ENCODE measurements at regions not wholly inside any gene's neighbourhood (a gene's known extent, or its start where the extent isn't known, plus 50 kb on each side); places are given as distances from the start of the nearest gene placed in this dataset.

GRCh38 chr12:42963988-42964387 is 374.4 kb upstream of the PRICKLE1 start:
- DNase-seq (ENCODE audit: low spot score), result no peak

GRCh38 chr12:42962384-42962783 is 372.8 kb upstream of the PRICKLE1 start:
- DNase-seq (ENCODE audit: low spot score), result no peak

- no peak for DNase-seq (ENCODE audit: low spot score)
Observed at GRCh38 chr12:42961395-42961794, 371.8 kb upstream of the PRICKLE1 start.

DNA sequence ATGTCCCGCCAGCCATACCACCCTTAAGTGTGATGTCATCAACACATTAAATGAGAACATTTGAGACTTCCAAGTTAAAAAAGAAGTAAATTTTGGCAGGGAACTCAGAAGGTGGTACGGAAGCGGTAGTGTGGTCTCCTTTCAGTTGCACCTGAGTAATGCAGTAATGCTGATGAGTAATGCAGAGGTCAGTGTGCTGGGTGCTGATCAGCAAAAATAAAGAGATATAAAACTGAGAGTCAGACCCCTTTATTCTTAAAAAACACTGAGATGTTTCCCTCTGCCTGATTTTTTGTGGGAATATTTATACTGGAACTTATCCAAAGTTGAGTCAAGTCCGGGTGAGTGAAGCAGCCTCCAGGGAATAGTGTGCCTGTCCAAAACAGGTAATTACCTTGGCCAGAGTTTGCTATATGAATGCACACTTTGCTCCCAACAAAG is 370.6 kb upstream of the PRICKLE1 start:
- DNase-seq (ENCODE audit: low spot score), result no peak

DNA sequence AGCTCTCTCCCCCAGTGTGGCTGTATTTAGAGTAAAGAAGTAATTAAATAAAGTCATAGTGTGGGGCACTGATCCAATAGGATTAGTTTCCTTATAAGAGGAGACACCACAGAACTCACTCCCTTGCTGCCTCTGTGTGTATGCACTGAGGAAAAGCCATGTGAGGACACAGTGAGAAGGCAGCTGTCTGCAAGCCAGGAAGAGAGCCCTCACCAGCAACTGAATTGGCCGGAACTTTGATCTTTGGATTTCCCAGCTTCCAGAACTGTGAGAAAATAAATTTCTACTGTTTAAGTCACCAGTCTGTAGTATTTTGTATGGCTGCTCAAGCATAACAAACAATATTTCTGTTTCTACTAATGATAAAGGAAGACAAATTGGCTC is 368.7 kb upstream of the PRICKLE1 start:
- DNase-seq (ENCODE audit: low spot score), result no peak

GRCh38 chr12:42957561-42958290 is 368.2 kb upstream of the PRICKLE1 start:
- no peak for DNase-seq (ENCODE audit: low spot score)

DNA sequence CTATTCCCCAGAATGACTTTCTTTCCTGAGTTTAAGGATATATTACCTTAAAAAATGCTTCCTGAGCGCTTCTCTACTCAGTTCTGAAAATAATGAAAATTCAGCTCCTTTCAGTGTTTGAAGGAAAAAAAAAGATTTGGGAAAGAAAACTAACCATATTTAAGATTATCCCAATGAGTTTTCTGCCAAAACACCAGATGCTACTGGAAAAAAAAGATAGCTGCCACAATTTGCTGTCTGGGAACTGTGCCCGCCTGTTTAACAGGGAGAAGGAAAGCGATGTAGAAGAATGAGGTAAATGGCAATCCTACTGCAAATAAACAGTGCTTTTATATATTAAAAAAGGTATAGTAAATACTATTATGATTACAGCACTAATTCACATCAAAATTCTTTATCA is 367.6 kb upstream of the PRICKLE1 start:
- no peak for DNase-seq (ENCODE audit: low spot score)

DNA sequence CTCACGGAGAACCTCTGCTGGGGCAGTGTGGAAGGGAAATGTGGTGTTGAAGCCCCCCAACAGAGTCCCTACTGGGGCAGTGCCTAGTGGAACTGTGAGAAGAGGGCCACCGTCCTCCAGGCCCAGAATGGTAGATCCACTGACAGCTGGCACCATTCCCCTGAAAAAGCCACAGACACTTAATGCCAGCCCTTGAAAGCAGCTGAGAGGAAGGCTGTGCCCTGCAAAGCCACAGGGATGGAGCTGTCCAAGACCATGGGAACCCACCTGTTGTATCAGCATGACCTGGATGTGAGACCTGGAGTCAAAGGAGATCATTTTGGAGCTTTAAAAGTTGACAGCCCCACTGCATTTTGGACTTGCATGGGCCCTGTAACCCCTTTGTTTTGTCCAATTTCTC is 363.5 kb upstream of the PRICKLE1 start:
- no peak for DNase-seq (ENCODE audit: low spot score)

GRCh38 chr12:42946871-42947381 is 357.4 kb upstream of the PRICKLE1 start:
- no peak for DNase-seq (ENCODE audit: low spot score)

DNA sequence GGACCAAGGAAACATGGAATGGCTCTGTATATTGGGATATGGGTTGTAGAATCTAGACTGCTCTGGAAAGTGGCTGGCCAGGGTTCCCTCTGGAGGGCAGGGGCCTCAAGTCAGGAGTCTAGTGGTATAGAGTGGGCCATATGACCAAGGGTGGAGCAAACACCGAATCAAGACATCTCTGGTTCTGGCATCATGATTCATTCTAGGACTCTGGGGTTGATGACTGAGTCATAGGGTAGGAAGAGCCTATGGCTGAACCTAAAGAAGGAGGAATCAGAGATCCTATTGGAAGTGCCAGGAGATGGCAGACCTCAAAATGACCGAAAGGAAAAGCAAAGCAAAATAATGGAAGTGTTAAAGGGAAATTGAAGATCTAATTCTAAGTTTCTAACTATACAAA is 356.4 kb upstream of the PRICKLE1 start:
- no peak for DNase-seq (ENCODE audit: low spot score)

- no peak for DNase-seq (ENCODE audit: low spot score)
Observed at GRCh38 chr12:42944516-42944915, 355.0 kb upstream of the PRICKLE1 start.

- DNase-seq (ENCODE audit: low spot score), result no peak
Observed at GRCh38 chr12:42936991-42937390, 347.4 kb upstream of the PRICKLE1 start.

GRCh38 chr12:42936260-42936659 is 346.7 kb upstream of the PRICKLE1 start:
- no peak for DNase-seq (ENCODE audit: low spot score)

DNA sequence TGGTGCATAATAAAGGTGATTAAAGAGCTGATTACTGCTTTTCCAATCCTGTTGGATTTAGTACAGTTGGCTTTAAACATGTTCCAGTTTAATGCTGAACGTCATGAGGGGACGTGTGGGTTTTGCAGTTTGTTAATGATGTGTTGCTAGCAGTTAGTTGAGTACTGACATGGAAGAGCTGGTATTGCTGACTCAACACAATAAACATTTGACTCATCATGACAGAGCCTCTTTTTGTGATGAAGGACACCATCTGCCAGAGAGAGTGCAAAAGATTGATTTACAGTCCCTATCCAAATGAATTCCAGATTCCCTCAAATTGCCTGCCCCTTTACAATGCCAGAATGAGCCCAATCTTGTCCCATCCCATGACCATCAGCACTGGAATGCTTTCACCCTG is 346.2 kb upstream of the PRICKLE1 start:
- DNase-seq (ENCODE audit: low spot score), result no peak

DNA sequence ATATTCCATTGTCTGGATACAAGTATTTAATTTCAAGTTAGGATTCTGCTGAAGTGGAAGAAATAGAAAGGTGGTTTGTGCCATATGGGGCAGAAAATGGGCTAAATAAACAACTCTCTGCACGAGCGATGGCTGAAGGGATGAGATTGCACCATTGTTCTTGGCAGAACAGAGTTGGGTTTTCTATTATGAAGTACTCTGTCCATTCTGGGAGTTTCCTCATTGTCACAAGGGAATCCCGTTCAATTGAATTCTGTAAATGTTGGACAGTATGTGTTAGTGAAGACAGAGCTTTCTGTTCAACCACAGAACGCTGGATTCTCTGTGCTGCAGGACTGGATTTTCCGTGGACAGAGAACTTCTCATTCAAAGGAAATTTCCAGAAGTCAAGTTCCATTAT is 345.5 kb upstream of the PRICKLE1 start:
- no peak for DNase-seq (ENCODE audit: low spot score)

DNA sequence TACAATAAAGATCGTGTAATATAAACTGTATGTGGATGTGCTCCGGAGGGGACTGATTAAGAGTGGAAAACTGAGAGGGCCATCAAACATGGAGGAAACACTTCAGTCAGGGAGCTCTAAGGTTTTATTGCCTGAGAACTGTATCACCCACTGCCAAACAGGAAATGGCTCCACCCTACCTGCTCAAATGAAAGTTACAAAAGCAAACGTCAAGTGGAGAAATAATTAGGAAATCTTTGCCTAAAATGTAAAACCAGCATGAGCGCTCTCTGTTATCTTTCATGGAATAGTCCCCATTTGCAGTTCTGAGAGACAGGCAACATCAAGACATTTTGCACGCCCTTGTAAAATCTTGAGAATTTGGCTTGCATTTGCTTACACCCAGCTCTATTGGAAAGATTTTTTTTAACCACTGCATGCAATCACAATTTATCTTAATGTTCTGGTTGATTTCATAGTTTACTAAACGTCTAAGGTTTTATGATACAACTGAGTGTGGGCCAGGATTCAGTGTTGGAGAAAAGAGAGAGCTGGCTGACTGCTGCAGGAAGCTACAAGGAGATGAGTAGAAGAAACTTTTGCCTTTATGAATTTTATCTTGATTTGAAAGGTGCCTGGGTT is 344.0 kb upstream of the PRICKLE1 start:
- DNase-seq (ENCODE audit: low spot score), result no peak

- no peak for DNase-seq (ENCODE audit: low spot score)
Observed at GRCh38 chr12:42932936-42933335, 343.4 kb upstream of the PRICKLE1 start.

- no peak for DNase-seq (ENCODE audit: low spot score)
Observed at GRCh38 chr12:42926232-42926631, 336.7 kb upstream of the PRICKLE1 start.

DNA sequence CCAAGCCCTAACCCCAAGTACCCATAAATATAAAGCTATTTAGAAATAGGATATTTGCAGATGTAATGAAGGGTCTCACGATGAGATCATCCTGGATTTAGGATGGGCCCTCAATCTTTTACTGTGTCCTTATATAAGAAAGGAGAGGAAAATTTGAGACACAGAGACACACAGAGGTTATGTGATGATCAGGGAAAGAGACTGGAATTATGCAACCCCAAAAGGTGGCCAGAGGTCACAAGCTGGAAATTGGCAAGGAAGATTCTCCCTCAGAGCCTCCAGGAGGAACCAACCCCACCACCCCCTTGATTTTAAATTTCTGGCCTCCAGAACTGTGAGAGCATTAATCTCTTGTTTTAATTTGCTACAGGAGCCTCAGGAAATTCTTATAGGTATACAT is 334.9 kb upstream of the PRICKLE1 start:
- no peak for DNase-seq (ENCODE audit: low spot score)

DNA sequence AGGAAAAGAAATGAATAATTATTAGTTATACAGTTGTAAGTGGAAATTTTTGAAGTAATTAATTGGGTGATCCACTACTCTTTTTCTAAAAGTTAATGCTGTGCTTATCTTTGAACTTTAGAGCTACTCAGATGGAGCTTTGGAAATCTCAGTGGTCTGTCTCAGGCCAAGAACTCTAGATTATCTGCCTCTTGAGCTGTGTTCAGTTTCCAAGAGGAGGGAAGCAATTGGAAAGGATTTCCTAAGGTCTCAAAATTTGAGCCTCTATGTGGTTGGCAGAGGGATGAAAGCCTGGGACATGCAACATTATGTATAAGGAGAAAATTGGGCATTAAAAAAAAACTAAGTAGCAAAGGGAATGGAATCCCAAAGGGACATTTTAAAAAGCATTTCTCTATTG is 334.0 kb upstream of the PRICKLE1 start:
- DNase-seq (ENCODE audit: low spot score), result no peak

DNA sequence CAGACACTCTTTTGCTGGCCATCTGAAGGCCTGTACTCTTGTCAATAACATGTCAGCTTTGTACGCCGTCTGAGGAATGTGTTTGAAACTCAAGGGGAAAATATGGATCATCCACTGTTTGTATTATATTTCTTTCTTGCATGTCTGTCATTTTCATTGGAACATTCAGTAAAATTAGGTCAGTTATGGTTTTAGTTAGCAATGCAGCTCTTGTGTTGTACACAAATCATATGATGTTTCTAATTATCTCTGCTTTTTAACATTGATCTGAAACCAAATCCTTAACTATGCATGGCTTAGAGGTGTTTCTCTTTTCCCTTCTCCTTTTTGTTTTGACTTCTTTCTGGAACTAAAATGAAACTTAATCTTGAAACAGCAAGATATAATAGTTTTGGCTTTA is 333.6 kb upstream of the PRICKLE1 start:
- DNase-seq (ENCODE audit: low spot score), result no peak

DNA sequence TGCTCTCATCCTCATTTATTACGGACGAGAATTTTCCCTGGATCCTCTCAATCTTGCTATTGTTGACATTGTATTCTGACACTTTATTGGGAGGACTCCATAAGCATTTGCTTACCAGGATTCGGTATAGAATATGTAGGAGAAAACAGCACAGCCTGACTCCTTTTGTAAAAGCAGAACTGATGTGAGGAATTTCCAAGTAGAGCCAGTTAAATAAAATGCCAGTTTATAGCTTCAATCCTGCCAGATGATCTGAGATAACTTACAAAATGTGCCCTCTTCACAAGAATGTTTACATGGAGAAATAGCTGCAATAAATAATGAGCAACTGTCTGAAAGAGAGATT is 332.9 kb upstream of the PRICKLE1 start:
- no peak for DNase-seq (ENCODE audit: low spot score)

- DNase-seq (ENCODE audit: low spot score), result no peak
Observed at GRCh38 chr12:42921741-42922504, 332.4 kb upstream of the PRICKLE1 start.

Data from ecto neural progenitor cell (in vitro differentiated cells).